Hippocampal formation (tissue), 2 donors: ENCODE measurements at regions not wholly inside any gene's neighbourhood (a gene's known extent, or its start where the extent isn't known, plus 50 kb on each side); places are given as distances from the start of the nearest gene placed in this dataset.
"Not testable (repeated sequence)": the region's sequence is repeated elsewhere in the genome, so short reads cannot be mapped to it uniquely, and the experiment has no call there.

Experiments
- DNase-seq, 2 donors: peaks; one replicate each; lab custom pipeline; 2025; lab: John Stamatoyannopoulos, UW

DNA sequence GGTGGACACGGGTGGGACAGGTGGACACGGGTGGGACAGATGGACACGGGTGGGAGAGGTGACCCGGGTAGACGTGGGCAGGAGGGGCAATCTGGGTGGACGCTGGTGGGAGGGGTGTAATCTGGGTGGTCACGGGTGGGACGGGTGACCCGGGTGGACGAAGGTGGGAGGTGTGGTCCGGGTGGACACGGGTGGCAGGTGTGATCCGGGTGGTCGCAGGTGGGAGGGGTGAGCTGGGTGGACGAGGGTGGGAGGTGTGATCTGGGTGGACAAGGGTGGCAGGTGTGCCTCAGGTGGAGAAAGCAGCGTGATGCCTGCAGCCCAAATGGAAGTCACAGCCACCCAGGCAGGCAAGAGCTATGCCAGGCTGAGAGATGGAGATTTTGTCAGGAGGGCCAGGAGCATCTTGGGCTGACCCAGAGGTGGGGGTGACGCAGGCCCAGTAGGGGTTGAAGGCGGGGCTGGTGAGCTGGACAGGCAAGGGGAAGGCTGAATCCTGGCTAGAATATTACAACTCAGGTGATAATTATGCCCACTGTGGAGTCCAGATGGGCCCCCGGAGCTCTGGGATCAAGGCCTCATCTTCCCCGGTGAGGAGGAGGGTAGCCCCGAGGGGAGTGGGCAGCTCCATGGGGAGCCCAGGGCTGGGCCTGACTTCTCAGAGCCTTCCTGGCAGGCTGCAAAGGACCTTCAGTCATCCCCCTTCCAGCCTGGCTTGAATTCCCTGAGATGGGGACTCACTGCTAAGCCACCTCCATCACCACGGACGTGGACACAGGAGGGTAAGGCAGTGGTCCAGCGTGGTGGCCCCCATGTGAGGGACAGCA, 100.0 kb downstream of the ADRA2C start:
- no peak for DNase-seq

DNA sequence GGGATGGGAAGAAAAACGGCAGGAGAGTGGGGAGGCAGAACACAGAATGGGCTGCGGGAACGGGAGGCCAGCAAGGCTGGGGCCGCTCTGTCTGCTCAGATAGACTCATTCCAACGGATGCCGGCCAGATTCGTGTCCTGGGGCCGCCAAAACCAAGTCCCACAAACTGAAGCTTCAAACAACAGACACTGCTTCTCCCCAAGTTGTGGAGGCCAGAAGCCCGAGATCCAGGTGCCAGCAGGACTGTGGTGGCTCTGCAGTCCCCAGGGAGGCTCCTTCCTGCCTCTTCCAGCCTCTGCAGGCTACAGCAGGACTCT, 100.6 kb downstream of the ADRA2C start:
- DNase-seq: no peak

DNA sequence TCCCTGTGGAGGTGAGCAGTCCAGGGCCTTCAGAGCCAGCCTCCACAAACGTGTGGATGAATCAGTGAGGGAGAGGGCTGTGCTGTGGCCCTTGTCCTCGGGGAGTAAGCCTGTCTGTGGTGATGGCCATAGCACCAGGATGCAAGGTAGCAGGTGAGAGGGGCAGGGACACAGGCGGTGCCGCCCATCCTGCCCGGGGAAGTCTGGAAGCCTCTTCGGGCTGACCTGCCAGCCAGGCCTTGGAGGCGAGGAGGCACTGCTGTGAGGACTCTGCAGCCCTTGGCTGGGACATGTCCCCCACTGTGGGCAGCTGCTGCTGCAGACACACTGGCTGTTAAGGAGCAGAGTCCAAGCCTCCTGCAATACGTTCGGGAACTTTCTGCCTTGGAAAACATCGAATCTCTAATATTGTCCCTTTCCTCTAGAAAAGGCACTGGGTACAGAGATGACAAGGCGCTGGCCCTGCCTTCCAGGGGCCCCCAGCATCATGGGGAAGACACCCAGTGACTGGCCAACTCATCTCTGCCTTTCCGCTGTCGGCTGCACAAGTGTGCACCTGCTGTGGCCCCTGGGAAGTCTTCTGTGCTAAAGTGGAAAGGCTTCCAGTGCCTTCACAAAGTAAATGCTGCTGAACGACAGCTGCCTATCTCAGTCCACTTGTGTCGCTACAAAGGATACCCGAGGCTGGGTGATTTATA, 101.4 kb downstream of the ADRA2C start:
- DNase-seq: no peak

DNA sequence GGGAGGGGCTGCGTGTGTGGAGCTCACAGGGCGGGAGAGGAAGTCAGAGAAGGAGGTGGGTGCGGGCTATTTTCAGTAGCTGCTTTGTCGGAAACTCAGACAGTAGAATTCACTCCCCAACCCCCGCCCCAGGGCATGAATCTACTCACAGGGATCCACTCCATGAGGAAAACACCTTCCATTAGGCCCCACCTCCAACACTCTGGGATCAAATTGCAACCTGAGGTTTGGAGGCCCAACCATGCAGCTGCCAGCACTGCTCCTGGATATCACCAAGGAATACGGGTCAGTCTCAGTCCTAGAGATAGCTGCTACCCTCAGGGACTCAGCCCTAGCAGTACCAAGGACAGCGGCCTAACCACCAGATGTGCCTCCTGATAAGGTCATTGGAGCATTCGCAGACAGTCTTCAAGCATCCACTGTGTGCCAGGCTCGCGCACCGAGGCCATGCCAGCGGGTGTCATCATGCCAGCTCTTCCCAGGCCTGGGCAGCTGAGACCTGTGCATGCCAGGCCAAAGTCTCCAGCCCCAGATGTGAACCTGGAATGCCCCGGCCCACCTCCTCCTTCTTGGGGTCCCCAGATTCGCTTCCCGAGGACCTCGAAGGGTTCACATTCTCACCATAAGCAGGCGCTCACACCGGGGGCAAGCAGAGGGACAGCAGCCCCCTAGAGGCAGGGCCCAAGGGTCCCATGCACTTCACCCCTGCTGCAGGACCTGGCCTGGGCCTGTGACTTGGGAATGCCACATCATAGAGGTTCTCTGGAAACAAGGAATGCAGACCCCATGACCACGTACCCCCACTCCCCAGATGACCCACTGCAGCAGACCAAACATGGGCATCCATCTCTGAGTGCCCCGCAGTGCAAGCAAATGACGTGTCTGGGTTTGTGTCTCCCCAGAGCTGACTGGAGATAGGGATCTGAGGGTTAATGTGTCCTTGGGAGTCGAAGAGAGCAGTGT, 102.3 kb downstream of the ADRA2C start:
- DNase-seq: no peak

DNA sequence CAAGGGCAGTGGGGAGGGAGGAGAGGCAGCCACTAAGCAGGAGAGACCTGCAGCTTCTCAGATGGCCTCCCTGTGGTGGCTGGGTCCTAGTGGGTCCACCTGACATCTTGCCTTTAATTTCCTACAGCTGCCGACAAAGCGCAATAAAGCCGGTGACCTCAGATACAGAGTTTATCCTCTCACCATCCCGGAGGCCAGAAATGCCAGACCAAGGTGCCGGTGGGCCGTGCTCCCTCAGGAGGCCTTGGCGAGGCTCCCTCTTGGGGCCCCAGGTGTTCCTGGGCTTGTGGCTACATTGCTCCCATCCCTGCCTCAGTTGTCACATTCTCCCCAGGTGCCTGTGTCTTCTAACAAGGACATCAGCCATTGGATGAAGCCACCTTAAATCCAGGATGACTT, 103.0 kb downstream of the ADRA2C start:
- DNase-seq: no peak

DNA sequence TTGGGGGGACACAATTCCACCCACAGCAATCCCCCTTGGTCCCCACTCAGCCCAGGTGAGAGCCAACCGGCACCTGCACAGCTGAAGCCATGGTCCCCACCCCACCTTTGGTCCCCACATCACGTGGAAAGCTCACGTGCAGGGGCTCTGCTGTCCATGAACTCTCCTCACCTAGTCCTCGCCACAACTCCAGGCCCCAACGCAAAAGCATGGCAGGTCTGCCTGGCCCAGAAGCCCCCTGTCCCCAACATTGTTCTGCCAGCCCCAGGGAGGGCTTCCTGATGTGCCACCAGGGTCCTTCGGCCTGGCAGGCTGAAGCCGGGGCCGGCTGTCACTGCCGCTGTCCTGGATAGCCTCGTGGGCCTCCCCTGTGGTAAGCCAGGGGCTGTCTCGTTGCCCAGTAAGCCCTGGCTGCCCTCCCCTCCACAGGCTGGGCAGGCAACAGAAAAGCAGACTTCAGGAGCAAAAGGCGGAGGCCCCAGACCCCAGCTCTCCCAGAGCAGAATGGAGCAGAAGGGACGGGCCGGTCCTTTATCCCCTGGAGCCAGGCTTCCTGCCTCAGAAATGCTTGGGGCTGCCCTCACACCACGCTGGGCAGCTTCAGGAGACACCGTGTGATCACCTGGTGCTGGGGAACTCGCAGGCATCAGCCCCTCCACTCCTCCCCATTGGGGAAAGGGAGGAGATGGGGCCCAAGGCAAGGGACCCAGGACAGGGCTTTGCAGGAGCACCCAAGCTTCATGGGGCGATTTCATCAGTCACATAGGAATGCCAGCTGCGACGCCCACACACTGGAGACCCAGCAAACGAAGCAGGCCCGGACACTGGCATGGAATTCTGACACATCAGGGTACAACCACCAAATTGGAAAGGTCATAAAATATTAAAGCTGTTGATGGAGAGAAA, 103.7 kb downstream of the ADRA2C start:
- DNase-seq: no peak

DNA sequence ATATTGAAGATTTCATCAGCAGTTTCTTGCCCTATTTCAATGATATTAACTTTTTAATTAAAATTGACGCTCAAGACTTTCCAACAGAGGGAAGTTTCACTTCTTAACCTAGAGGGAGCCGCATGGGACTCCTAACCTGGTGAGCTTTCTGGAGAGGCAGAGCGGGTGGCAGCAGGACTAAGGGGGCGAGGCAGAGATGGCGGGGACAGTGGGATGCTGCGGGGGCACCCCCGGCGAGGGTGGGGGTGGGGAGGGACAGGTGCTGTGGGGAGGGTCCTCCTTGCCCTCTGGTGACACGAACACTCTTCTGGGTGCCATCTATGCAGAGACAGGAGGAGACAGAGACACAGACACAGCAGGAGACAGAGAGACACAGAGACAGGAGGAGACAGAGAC, 104.4 kb downstream of the ADRA2C start:
- DNase-seq: no peak

DNA sequence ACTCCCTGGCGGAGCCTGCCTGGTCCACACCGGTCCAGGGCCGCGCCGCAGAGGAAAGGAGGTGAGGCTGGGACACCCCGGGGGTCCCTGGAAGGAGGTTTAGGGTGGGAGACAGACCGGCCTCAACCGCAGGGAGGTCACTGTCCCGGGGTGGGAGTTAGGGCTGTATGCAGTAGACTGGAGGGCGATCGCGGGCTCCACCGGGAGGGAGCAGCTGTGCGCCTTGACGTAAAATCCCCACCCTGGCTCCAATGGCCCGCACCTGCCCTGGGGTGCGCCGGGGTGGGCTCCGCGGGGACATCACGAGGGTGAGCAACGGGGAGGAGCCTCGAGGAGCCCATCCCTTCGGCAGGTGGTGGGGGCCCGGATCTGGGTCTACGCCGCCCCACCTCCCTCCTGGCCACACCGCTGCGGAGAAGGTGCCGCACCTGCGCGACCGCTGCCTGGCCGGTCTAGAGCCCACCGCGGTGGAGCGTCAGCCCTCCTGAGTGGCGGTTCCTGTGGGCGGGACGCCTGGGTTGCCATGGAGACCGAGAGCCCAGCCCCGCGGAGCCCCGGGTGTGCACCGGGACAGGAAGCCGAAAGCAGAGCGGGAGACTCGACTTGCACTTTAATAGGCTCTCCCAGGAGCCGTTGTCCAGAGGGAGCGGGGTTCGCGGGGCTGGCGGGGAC, 105.1 kb downstream of the ADRA2C start:
- DNase-seq: no peak

DNA sequence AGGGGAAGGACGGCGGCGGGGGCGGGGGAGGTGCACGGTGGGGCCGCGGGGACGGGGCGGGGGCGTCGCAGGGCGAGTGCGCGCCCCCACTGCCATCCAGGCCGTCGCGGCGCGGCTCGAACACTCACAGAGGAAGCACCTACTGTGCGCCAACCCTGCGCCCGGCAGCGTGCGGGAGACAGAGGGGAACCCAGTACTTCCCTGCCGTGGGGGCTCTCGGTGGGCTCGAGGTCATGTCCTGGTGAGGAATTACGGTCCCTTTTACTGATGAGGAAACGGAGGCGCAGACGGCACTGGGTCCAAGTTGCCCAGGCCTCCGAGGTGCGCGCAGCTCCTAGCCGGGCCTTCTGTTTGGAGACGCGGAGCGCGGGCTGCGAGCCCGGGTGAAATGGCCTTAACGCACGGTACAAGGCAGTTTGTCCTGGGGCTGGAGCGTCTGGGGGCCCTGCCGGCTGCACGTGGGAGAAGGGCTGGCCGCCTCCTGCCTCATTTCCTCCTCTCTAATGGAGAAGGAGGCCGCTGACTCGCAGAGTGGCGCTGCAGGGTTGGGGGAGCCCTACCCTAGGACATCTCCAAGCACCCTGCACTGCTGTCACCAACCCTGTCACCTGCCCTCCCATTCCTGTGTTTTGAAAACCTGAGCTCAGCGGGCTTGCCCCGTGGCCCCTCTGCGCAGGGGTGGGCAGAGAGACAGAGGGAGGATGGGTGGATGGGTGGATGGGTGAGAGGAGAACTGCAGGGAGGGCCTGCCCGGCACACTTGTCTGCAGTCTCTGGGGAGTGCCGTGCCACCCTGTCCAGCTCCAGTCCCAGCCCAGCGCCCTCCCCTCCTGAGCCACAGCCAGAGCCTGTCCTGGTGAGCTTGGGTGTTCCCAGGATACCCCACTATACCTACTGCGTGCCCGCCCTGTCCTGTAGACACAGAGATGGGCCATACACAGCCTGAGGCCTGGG, 106.0 kb downstream of the ADRA2C start:
- DNase-seq: no peak

DNA sequence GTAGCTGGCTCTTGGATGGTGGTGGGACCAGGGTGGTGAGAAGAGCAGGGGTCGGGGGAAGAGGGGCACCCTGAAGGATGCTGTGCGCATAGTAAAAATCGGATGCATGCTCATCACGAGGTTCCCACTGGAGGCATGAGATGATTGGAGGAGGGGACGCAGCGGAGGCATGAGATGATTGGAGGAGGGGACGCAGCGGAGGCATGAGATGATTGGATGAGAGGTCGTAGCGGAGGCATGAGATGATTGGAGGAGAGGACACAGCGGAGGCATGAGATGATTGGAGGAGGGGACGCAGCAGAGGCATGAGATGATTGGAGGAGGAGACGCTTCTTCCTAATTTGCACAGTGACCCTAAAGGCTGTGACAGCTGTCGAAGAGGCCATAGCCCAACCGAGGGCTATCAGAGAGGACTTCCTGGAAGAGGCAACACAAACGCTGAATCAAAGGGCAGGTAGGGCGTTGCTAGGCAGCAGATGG, 106.7 kb downstream of the ADRA2C start:
- no peak for DNase-seq

DNA sequence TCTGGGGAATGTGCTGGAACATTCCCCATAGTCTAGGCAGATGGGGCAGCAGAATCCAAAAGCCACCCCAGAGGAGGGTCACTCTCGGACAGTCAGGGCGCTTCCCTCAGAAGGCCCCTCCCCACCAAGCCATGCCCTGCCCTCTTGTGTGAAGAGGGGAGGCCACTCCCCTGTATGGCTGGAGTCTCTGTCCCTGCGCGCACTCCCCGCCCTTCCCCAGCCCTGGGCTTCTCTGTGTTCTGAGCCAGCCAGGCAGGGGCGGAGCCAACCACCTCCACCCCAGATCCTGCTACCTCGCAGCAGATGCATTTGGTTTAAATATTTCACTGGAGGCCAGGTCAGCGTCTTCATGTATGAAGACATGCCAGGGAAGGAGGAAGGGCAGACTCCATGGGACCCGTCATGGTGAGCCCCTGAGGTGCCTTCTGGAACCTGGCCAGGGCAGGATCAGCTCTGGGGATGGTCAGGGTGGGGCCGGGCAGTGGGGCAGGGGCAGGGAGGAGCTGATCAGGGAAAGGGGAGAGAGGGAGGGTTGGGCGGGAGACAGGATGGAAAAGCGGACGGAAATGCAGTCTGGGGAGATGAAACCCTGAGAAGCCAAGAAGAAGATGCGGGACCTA, 107.3 kb downstream of the ADRA2C start:
- no peak for DNase-seq

DNA sequence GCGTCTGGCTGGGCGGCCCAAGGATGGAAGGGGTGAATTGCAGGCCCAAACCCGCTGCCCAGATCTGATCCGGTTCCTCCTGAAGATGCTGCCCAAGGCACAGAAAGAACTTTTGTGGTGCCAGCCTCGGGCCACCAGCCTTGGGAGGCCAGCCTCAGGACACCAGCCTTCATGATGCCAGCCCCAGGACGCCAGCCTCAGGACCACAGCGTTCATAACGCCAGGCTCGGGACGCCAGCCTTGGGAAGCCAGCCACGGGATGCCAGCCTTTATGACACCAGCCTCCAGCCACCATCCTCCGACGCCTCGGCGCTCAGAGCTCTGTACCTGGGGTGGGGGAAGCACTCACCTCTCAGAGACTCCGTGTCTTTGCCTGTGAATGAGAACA, 107.8 kb downstream of the ADRA2C start:
- DNase-seq: no peak

DNA sequence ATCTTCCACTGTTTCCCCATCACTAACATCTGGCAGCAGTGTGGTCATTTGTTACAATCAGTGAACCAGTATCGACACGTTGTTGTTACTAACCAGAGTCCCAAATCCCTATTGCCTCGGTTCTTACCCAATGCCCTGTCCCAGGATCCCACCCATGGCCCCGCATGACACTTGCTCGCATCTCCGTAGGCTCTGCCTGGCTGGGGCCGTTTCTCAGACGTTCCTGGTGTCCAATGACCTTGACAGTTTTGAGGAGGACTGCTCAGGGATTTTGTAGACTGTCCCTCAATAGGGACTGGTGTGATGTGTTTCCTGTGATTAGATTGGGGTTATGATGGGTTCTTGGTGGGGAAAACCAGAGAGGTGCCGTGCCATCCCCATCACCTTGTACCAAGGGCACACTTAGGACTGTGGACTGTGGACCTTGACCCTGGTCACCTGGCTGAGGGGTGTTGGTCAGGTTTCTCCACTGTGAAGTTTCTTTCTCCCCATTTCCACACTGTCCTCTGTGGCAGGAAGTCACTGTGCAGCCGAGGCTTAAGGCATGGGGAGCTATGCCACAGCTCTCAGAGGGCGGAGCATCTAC, 108.4 kb downstream of the ADRA2C start:
- DNase-seq: no peak

DNA sequence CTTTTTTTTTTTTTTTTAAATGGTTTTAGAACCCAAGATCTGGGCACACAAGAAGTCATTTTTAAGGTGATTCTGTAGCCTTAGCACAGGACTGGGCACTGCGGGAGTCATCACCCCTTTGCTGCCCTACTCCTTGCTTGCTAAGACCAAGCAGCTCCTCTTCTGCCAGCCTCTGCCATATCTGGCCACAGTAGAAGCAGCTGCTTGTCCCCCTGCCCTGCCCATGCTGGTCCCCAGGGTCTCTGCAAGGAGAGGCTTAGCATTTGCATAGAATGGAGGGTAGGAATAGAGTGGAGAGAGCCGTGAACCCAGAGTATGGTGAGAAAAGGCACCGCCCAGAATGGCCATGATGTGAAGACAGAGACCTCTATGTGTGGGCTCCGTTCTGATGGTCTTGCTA, 109.3 kb downstream of the ADRA2C start:
- DNase-seq: no peak

DNA sequence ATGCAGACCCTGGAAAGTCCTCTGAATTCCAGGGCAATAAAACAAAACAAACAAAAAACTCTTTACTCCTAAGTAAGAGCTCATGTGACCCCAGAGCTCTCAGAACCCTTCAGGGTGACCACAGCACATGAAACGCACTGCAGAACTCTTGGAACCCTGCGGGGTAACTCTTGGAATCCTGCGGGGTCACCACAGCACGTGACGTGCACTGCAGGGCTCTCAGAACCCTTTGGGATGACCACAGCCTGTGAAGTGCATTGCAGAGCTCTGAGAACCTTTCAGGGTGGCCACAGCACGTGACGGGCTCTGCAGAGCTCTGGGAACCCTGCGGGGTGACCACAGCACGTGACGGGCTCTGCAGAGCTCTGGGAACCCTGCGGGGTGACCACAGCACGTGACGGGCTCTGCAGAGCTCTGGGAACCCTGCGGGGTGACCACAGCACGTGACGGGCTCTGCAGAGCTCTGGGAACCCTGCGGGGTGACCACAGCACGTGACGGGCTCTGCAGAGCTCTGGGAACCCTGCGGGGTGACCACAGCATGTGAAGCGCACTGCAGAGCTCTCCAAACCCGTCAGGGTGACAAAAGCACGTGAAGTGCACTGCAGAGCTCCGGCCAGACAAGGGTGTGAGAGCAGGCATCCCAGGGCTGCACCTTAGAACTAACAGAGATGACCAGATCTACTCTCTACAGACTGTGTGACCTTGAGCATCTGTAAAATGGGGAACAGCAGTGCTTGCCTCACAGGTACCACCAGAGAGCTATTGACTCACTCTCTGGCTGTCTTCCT, 110.1 kb downstream of the ADRA2C start:
- not testable (repeated sequence) for DNase-seq

DNA sequence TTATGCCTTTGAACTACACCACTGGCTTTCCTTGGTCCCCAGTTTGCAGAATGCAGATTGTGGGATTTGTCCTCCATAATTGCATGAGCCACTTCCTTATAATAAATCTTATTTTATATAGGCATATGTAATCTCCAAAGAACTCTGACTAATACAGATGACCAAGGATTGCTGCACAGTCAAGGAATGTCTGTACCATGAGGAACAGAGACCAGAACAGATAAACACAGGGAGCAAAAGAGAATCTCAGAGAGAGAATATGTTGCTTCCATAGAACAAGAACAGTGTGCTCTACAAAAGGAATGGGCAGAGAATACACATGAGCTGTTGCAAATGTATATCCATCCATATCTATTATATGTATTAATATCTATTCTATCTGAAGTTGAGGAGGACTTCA, 111.1 kb downstream of the ADRA2C start:
- DNase-seq: no peak

DNA sequence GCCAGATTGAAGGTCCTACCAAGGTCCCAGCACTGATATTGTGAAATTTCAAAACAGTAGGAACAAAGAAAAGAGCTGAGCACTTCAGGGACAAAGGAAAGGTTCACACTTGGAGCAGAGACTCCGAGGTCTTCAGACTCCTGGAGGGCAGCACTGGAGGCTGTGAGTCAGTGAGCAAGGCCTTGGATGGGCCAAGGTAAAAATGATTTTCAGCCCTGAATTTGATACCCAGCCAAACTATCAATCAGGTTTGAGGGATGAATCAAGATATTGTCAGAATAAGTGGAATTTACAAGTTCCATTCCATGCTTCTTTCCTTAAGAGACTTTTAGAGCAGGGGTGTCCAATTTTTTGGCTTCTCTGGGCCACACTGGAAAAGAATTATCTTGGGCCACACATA, 111.7 kb downstream of the ADRA2C start:
- no peak for DNase-seq

DNA sequence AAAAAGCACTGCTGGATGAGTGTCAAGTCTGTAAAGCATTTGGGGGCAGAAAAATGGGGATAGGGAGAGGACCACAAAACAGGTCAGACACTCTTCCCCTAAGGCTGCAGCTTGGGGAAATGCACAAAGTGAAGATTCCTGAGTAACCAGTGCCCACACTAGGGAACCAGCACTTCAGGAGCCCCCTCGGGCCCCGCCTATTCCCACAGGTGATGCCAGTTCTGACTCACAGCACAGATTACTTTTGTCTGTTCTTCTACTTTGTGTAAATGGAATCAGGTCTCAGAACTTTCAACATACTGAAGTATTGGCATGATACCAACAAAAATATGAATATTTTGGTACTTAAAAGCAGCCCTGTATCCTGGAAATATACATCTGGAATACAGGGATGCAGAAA, 112.5 kb downstream of the ADRA2C start:
- no peak for DNase-seq
